ENCODE measurements at regions not wholly inside any gene's neighbourhood (a gene's known extent, or its start where the extent isn't known, plus 50 kb on each side); places are given as distances from the start of the nearest gene placed in this dataset.

- Histone ChIP-seq H3K27me3 (no peaks in the 10 kb centered on the region), H3K9me3 (no peaks in the 10 kb centered on the region), H3K36me3 (no peaks in the 10 kb centered on the region; the same call in 1 of the 2 replicates), H3K4me3 (ENCODE audit: low read depth, low read length) (no peak overlapping the region), H3K4me1 (peaks cover 11% of the 10 kb centered on the region; the same call in 1 of the 2 replicates)
- no peak for TF ChIP-seq CTCF (IDR thresholded peaks at IDR 0.05; ENCODE audit: low read depth, low read length)
- no peak for DNase-seq
Observed at GRCh38 chr21:16488042-16488441, 758.3 kb downstream of the USP25 start.

DNA sequence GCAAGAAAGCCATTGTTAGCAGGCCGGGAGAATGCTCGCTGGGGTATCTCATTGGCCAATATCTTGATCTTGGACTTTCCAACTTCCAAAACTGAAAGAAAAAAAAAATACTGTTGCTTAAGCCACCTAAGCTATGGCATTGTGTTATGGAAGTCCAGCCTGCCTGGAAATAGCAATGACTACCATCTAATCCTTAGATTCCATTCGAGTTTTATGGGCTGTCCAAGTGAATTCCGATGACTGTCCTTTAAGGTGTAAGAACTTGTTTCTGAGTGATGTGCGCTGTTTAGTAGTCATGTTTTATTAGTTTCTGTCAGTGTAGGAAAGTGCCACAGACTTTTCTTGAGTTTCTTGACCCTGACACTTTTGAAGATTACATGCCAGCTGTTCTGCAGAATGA is 762.6 kb downstream of the USP25 start:
- no peak for DNase-seq
- H3K4me1 ChIP-seq, result peaks cover 11% of the 10 kb centered on the region; the same call in 1 of the 2 replicates
- no peaks in the 10 kb centered on the region for H3K9me3 ChIP-seq
- no peak for TF ChIP-seq CTCF (IDR thresholded peaks at IDR 0.05; ENCODE audit: low read depth, low read length)
- H3K27me3 ChIP-seq, result no peaks in the 10 kb centered on the region
- H3K4me3 ChIP-seq (ENCODE audit: low read depth, low read length), result no peak overlapping the region
- H3K36me3 ChIP-seq, result no peaks in the 10 kb centered on the region; the same call in 1 of the 2 replicates

GRCh38 chr21:16492892-16493291 is 763.1 kb downstream of the USP25 start:
- no peaks in the 10 kb centered on the region for H3K9me3 ChIP-seq

GRCh38 chr21:16496609-16497008 is 766.8 kb downstream of the USP25 start:
- H3K4me3 ChIP-seq (ENCODE audit: low read depth, low read length), result no peak overlapping the region
- no peaks in the 10 kb centered on the region for H3K27me3 ChIP-seq
- peaks cover 8% of the 10 kb centered on the region; the same call in 1 of the 2 replicates for H3K4me1 ChIP-seq
- no peak for TF ChIP-seq CTCF (IDR thresholded peaks at IDR 0.05; ENCODE audit: low read depth, low read length)
- H3K9me3 ChIP-seq, result no peaks in the 10 kb centered on the region
- no peaks in the 10 kb centered on the region for H3K36me3 ChIP-seq
- no peak for DNase-seq

More at GRCh38 chr21:16492892-16493291, 763.1 kb downstream of the USP25 start:
- Histone ChIP-seq H3K36me3 (no peaks in the 10 kb centered on the region; the same call in 1 of the 2 replicates), H3K4me3 (ENCODE audit: low read depth, low read length) (no peak overlapping the region), H3K27me3 (no peaks in the 10 kb centered on the region), H3K4me1 (peaks cover 11% of the 10 kb centered on the region; the same call in 1 of the 2 replicates)
- DNase-seq, result no peak
- TF ChIP-seq CTCF (IDR thresholded peaks at IDR 0.05; ENCODE audit: low read depth, low read length), result no peak

GRCh38 chr21:16500271-16500670 is 770.5 kb downstream of the USP25 start:
- Histone ChIP-seq H3K36me3 (no peaks in the 10 kb centered on the region), H3K4me1 (no peaks in the 10 kb centered on the region), H3K9me3 (no peaks in the 10 kb centered on the region), H3K27me3 (no peaks in the 10 kb centered on the region), H3K4me3 (ENCODE audit: low read depth, low read length) (no peak overlapping the region)
- no peak for TF ChIP-seq CTCF (IDR thresholded peaks at IDR 0.05; ENCODE audit: low read depth, low read length)
- no peak for DNase-seq

DNA sequence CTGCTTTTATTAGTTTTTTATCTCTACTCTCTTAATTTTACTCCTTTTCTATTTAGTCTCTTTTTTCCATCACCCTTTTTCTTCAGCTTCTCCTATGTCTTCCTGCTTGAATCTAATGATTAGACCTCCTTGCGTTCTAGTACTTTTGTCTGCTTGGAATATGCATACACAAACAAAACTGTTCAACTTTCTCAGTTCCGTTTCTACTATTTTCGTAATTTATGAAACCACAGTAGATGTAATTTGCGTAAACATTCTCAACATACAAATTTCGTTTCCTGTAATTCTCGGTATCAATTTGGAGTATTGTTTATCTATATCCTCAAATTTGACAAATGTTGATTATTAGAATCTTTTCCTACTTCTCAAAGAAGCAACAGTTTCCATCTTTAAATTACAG is 772.5 kb downstream of the USP25 start:
- Histone ChIP-seq H3K36me3 (no peaks in the 10 kb centered on the region), H3K27me3 (no peaks in the 10 kb centered on the region)

More for the DNA sequence above, 772.5 kb downstream of the USP25 start:
- no peaks in the 10 kb centered on the region for H3K9me3 ChIP-seq
- no peak for DNase-seq
- no peaks in the 10 kb centered on the region for H3K4me1 ChIP-seq
- H3K4me3 ChIP-seq (ENCODE audit: low read depth, low read length), result no peak overlapping the region
- TF ChIP-seq CTCF (IDR thresholded peaks at IDR 0.05; ENCODE audit: low read depth, low read length), result no peak
